ENCODE measurements at regions not wholly inside any gene's neighbourhood (a gene's known extent, or its start where the extent isn't known, plus 50 kb on each side); places are given as distances from the start of the nearest gene placed in this dataset.

DNA sequence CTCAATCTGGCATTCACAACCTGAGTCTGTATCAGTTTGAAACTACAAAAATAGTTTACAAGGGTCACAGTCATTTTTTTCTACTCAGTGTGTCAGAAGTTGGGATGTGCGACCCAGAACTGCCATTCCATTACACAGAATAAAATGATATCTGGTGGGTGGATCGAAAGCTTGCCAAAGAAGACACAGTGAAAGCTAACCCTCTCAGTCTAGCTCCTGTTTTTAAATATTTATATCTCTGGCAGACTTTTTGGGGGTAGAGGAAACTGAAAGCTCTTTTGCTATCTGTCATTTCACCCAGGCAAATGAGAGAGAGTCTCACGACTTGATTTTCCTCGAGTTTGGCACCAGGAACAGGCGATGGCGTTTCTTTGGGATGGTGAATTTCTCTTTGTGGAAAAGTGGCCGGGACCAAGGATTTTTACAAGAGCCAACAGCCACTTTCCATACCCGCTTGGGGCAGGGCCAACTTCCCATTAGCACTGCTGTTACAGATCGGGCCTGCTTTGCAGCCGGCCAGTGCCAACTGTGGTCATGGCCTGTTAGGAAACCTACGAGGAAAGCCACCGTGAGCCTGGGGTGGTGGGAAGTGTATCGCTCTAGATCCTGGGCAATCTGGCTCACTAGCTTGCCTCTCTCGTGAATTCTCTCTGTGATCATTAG lies 185.5 kb upstream of the NFIA start (continued):
- no peak for TF ChIP-seq ZNF138 (CRISPR knock-in tag; conservative IDR thresholded peaks at IDR 0.05)
- TF ChIP-seq, protein P1, sequence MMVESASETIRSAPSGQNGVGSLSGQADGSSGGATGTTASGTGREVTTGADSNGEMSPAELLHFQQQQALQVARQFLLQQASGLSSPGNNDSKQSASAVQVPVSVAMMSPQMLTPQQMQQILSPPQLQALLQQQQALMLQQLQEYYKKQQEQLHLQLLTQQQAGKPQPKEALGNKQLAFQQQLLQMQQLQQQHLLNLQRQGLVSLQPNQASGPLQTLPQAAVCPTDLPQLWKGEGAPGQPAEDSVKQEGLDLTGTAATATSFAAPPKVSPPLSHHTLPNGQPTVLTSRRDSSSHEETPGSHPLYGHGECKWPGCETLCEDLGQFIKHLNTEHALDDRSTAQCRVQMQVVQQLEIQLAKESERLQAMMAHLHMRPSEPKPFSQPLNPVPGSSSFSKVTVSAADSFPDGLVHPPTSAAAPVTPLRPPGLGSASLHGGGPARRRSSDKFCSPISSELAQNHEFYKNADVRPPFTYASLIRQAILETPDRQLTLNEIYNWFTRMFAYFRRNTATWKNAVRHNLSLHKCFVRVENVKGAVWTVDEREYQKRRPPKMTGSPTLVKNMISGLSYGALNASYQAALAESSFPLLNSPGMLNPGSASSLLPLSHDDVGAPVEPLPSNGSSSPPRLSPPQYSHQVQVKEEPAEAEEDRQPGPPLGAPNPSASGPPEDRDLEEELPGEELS (CRISPR knock-in tag; IDR thresholded peaks at IDR 0.05) = no peak

- ATAC-seq = no peak
- ChIA-PET POLR2A (no interaction called here), CTCF (no interaction called here)
- Mint-ChIP-seq H3K27ac (no peak overlapping the region), H3K36me3 (no peaks in the 10 kb centered on the region), H3K4me3 (no peak overlapping the region), H3K27me3 (ENCODE audit: low read depth) (no peaks in the 10 kb centered on the region), H3K9me3 (no peaks in the 10 kb centered on the region), H3K4me1 (peaks cover 59% of the 10 kb centered on the region)
- no peak for DNase-seq (ENCODE audit: low spot score)
- no peak for TF ChIP-seq TEAD1 (CRISPR knock-in tag; IDR thresholded peaks at IDR 0.05)
- TF ChIP-seq GABPB1 (CRISPR knock-in tag; IDR thresholded peaks at IDR 0.05) = no peak
- no peak for TF ChIP-seq ESRRA (CRISPR knock-in tag; IDR thresholded peaks at IDR 0.05; ENCODE audit: borderline replicate concordance)
- TF ChIP-seq, protein P2, sequence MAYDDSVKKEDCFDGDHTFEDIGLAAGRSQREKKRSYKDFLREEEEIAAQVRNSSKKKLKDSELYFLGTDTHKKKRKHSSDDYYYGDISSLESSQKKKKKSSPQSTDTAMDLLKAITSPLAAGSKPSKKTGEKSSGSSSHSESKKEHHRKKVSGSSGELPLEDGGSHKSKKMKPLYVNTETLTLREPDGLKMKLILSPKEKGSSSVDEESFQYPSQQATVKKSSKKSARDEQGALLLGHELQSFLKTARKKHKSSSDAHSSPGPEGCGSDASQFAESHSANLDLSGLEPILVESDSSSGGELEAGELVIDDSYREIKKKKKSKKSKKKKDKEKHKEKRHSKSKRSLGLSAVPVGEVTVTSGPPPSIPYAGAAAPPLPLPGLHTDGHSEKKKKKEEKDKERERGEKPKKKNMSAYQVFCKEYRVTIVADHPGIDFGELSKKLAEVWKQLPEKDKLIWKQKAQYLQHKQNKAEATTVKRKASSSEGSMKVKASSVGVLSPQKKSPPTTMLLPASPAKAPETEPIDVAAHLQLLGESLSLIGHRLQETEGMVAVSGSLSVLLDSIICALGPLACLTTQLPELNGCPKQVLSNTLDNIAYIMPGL (CRISPR knock-in tag; IDR thresholded peaks at IDR 0.05) = no peak
- TF ChIP-seq, protein P3, sequence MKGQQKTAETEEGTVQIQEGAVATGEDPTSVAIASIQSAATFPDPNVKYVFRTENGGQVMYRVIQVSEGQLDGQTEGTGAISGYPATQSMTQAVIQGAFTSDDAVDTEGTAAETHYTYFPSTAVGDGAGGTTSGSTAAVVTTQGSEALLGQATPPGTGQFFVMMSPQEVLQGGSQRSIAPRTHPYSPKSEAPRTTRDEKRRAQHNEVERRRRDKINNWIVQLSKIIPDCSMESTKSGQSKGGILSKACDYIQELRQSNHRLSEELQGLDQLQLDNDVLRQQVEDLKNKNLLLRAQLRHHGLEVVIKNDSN (CRISPR knock-in tag; IDR thresholded peaks at IDR 0.05) = no peak
- TF ChIP-seq, protein P4, sequence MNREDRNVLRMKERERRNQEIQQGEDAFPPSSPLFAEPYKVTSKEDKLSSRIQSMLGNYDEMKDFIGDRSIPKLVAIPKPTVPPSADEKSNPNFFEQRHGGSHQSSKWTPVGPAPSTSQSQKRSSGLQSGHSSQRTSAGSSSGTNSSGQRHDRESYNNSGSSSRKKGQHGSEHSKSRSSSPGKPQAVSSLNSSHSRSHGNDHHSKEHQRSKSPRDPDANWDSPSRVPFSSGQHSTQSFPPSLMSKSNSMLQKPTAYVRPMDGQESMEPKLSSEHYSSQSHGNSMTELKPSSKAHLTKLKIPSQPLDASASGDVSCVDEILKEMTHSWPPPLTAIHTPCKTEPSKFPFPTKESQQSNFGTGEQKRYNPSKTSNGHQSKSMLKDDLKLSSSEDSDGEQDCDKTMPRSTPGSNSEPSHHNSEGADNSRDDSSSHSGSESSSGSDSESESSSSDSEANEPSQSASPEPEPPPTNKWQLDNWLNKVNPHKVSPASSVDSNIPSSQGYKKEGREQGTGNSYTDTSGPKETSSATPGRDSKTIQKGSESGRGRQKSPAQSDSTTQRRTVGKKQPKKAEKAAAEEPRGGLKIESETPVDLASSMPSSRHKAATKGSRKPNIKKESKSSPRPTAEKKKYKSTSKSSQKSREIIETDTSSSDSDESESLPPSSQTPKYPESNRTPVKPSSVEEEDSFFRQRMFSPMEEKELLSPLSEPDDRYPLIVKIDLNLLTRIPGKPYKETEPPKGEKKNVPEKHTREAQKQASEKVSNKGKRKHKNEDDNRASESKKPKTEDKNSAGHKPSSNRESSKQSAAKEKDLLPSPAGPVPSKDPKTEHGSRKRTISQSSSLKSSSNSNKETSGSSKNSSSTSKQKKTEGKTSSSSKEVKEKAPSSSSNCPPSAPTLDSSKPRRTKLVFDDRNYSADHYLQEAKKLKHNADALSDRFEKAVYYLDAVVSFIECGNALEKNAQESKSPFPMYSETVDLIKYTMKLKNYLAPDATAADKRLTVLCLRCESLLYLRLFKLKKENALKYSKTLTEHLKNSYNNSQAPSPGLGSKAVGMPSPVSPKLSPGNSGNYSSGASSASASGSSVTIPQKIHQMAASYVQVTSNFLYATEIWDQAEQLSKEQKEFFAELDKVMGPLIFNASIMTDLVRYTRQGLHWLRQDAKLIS (CRISPR knock-in tag; IDR thresholded peaks at IDR 0.05; ENCODE audit: borderline replicate concordance) = no peak
- TF ChIP-seq, protein P5, sequence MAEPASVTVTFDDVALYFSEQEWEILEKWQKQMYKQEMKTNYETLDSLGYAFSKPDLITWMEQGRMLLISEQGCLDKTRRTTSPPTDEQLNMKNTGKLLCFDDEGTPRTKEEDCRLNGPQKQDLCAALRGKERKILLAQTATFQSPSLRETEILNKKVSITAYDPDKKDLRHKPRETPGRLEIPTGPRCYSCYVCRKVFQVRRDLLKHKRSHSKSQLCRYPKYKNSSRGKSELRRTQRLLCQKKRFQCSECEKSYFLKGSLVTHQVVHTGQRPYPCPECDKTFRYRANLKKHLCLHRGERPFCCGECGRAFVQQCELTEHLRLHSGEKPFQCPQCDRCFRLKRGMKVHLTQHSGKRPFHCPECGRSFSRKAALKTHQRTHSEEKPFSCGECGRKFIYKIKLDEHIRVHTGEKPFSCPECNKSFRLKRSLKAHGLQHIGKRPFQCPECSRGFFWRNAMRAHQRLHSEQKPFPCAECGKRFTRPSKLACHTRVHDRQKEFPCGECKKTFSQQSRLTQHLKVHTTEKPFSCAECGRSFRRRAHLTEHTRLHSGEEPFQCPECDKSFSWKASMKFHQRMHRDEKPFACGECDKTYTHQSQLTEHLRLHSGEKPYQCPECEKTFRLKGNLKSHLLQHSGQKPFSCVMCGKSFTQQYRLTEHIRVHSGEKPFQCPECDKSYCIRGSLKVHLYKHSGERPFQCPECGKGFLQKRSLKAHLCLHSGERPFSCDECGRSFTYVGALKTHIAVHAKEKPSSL (CRISPR knock-in tag; conservative IDR thresholded peaks at IDR 0.05) = no peak
- no peak for TF ChIP-seq CREB1 (CRISPR knock-in tag; IDR thresholded peaks at IDR 0.05)
- TF ChIP-seq KAT7 (CRISPR knock-in tag; IDR thresholded peaks at IDR 0.05; ENCODE audit: borderline replicate concordance) = no peak
- no peak for TF ChIP-seq TEAD4 (CRISPR knock-in tag; IDR thresholded peaks at IDR 0.05)
- TF ChIP-seq FOXK1 (CRISPR knock-in tag; IDR thresholded peaks at IDR 0.05) = no peak
- no peak for TF ChIP-seq ZNF532 (CRISPR knock-in tag; IDR thresholded peaks at IDR 0.05; ENCODE audit: borderline replicate concordance)
- no peak for TF ChIP-seq ZNF263 (CRISPR knock-in tag; IDR thresholded peaks at IDR 0.05; ENCODE audit: low read depth)
- TF ChIP-seq SOX15 (CRISPR knock-in tag; IDR thresholded peaks at IDR 0.05) = no peak
- no peak for TF ChIP-seq ZNF317 (CRISPR knock-in tag; IDR thresholded peaks at IDR 0.05; ENCODE audit: borderline replicate concordance, low read depth)
- TF ChIP-seq ATF3 (CRISPR knock-in tag; conservative IDR thresholded peaks at IDR 0.05) = no peak
- no peak for TF ChIP-seq CREM (CRISPR knock-in tag; IDR thresholded peaks at IDR 0.05)
- TF ChIP-seq EMX1 (CRISPR knock-in tag; IDR thresholded peaks at IDR 0.05) = no peak
These were observed 186.7 kb upstream of the NFIA start for GRCh38 chr1:60895701-60896100.
